Activated CD4-positive, alpha-beta T cell treated with anti-CD3 and anti-CD28 coated beads for 36 hours (primary cell): ENCODE measurements at regions not wholly inside any gene's neighbourhood (a gene's known extent, or its start where the extent isn't known, plus 50 kb on each side); places are given as distances from the start of the nearest gene placed in this dataset.
"Not testable (repeated sequence)": the region's sequence is repeated elsewhere in the genome, so short reads cannot be mapped to it uniquely, and the experiment has no call there.

ENCODE experiments used
- ATAC-seq: fragments of 200-7000 bp; cut with Tn5 transposase; one replicate; pipeline ENCODE4 v1.10.0; 2021; ENCODE audit warnings: mild to moderate bottlenecking, moderate library complexity
- CTCF ChIA-PET: fragments of 350-600 bp; sonication (Branson Sonifier 250); formaldehyde crosslinking; loops from one replicate; lab custom pipeline; 2021; ENCODE audit warnings: antibody characterized with exemption; lab: Charles Lee
- POLR2A ChIA-PET: fragments of 350-600 bp; sonication (Branson Sonifier 250); formaldehyde crosslinking; loops from one replicate; lab custom pipeline; 2021; ENCODE audit warnings: antibody characterized with exemption, inconsistent platforms; lab: Charles Lee
- DNase-seq: peaks from one replicate; pipeline ENCODE4 v3.0.0-alpha.2; 2020
- H3K27ac Mint-ChIP-seq: one replicate; pipeline ENCODE4 v1.8.0; 2021; ENCODE audit warnings: mixed read lengths
- H3K27me3 Mint-ChIP-seq: one replicate; pipeline ENCODE4 v1.8.0; 2021; ENCODE audit warnings: mixed read lengths
- H3K36me3 Mint-ChIP-seq: one replicate; pipeline ENCODE4 v1.8.0; 2021; ENCODE audit warnings: low read depth, mixed read lengths
- H3K4me1 Mint-ChIP-seq: one replicate; pipeline ENCODE4 v1.8.0; 2021; ENCODE audit warnings: mixed read lengths
- H3K4me3 Mint-ChIP-seq: one replicate; pipeline ENCODE4 v1.8.0; 2021; ENCODE audit warnings: mild to moderate bottlenecking, moderate library complexity, mixed read lengths
- H3K9me3 Mint-ChIP-seq: one replicate; pipeline ENCODE4 v1.8.0; 2021; ENCODE audit warnings: low read depth, mixed read lengths
- intact Hi-C, 2 experiments: fragments of 100-400 bp; cut with DNase I in 1 of 2; cut with micrococcal nuclease in 1 of 2; formaldehyde crosslinking; loops; one replicate each; pipeline versions ENCODE4 v1.14.2 to v1.15.1; 2022 to 2024; cut with DNase I, micrococcal nuclease

DNA sequence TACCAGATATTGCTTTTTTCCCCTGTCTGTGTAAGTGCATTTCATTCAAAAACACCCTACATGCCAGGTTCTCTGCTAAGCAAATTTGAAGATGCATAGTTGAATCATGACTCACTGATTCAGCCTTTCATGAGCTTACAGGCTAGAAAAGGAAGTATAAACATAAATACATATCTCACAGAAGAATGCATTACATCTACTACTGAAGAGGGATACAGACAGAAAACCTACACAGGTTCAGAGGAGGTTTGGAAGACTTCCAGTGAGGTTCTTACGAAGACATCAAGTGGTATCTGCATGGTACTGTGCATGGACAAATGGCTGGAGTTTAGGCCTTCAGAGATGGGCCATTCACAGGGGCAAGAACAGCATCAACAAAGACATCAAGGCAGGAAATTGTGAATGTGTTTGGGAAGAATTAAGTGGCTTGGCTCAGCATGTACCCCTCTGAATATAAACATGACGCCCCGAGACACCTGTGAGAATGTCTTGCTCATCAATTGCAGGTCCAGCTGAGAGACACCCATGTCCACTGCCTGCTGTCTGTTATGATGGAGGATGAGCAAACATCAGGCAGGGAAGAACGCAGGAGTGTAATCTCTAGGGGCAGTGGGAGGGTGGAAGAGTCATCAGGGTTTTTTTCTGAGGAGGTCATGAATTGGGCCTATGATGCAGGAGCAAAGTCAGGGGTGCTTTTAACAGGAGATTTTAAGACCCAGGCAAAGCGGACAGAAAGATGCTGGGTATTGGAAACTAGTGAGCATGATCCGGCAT, 105.1 kb upstream of the GALNT15 start:
- Mint-ChIP-seq H3K4me3 (no peak overlapping the region), H3K27ac (no peak overlapping the region), H3K4me1 (no peaks in the 10 kb centered on the region), H3K9me3 (peaks cover 3% of the 10 kb centered on the region), H3K36me3 (no peaks in the 10 kb centered on the region), H3K27me3 (no peaks in the 10 kb centered on the region)
- ChIA-PET CTCF (interaction anchor here (0.6 kb wide), 1 partner anchor 179 kb away, joined by 3 read pairs; no protein-coding TSS in a partner anchor), POLR2A (no interaction called here)
- intact Hi-C loops, result no loop called here
- DNase-seq (no peak), ATAC-seq (no peak)

- ATAC-seq (no peak), DNase-seq (no peak)
- H3K27ac Mint-ChIP-seq, result no peak overlapping the region
- POLR2A ChIA-PET, result no interaction called here
- no peaks in the 10 kb centered on the region for H3K4me1 Mint-ChIP-seq
- H3K9me3 Mint-ChIP-seq, result peaks cover 3% of the 10 kb centered on the region
- no peaks in the 10 kb centered on the region for H3K27me3 Mint-ChIP-seq
- CTCF ChIA-PET, result no interaction called here
- H3K4me3 Mint-ChIP-seq, result no peak overlapping the region
- H3K36me3 Mint-ChIP-seq, result no peaks in the 10 kb centered on the region
- intact Hi-C loops, result no loop called here
These were observed 103.8 kb upstream of the GALNT15 start for GRCh38 chr3:16070707-16071106.

DNA sequence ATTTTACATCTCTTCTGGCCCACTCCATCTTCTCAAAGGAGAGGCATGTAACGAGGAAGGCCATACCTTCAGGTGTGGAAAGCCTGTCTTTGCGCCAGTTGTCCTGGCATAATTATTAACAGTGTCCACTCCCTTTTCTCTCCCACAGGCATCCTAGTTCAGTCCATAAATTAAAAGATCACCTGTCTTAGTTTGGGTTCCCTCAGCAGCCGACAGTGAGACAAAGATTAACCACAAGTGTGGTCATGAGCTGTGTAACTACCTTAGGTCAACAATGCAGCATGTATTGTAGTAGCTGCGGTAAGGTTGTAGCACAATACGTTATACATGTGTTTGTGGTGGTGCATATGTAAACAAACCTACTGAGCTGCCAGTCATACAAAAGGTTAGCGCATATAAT, 103.3 kb upstream of the GALNT15 start:
- Mint-ChIP-seq H3K9me3 (peaks cover 3% of the 10 kb centered on the region), H3K36me3 (no peaks in the 10 kb centered on the region), H3K27ac (no peak overlapping the region), H3K4me1 (no peaks in the 10 kb centered on the region), H3K4me3 (no peak overlapping the region), H3K27me3 (no peaks in the 10 kb centered on the region)
- intact Hi-C loops, result no loop called here
- no peak for DNase-seq
- ChIA-PET CTCF (no interaction called here), POLR2A (interaction anchor here (0.7 kb wide), 1 partner anchor 274 kb away, joined by 5 read pairs; the partner anchor contains the start of gene ANKRD28)
- no peak for ATAC-seq

DNA sequence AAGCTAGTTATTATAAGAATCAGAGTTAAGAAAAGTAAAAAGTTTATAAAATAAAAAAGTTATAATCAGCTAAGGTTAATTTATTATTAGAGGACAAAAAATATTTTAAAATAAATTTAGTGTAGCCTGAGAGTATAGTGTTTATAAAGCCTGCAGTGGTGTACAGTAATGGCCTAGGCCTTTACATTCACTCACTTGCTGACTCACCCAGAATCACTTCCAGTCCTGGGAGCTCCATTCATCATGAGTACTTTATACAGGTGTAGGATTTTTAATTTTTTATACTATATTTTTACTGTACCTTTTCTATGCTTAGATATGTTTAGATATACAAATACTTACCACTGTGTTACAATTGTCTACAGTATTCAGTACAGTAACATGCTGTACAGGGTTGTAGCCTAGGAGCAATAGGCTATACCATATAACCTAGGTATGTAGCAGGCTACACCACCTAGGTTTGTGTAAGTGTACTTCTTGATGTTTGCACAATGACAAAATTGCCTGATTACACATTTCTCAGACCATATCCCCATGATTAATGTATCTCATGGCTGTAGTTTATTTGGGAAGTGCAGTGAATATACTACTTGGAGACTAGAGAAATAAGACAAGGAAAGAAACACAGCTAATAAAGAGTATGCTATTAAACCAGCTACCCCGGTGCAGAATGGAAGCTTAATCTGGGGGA, 101.9 kb upstream of the GALNT15 start:
- no peak overlapping the region for H3K27ac Mint-ChIP-seq
- intact Hi-C loops, result no loop called here
- CTCF ChIA-PET, result interaction anchor here (0.8 kb wide), 1 partner anchor 176 kb away, joined by 3 read pairs; no protein-coding TSS in a partner anchor

DNA sequence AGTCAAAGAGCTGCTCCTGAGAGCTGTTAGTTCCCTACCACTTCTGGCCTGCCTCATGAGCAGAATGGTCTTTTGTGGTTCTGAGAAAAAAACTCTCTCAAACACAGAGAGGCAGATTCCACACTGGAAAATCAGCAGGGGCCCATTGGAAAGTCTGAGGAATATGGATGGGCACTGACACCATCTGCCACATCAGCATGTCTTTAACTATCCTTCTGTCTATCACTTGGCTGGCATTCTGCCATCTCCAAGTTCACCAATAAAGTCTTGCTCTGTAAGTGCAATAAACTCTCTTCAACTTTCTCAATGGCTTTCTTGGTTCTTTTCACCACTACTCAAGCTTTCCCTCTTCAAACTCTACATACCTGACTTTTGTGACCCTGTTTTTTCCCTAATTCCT, 101.3 kb upstream of the GALNT15 start:
- no peaks in the 10 kb centered on the region for H3K27me3 Mint-ChIP-seq
- intact Hi-C loops, result no loop called here

More for the DNA sequence above, 101.9 kb upstream of the GALNT15 start:
- H3K36me3 Mint-ChIP-seq, result no peaks in the 10 kb centered on the region
- no peaks in the 10 kb centered on the region for H3K27me3 Mint-ChIP-seq
- DNase-seq (no peak), ATAC-seq (no peak)
- no peak overlapping the region for H3K4me3 Mint-ChIP-seq
- H3K4me1 Mint-ChIP-seq, result no peaks in the 10 kb centered on the region
- POLR2A ChIA-PET, result no interaction called here
- H3K9me3 Mint-ChIP-seq, result peaks cover 3% of the 10 kb centered on the region

GRCh38 chr3:16073990-16074671, 100.3 kb upstream of the GALNT15 start:
- ATAC-seq, POLR2A ChIA-PET: not testable (repeated sequence)

More for the DNA sequence above, 101.3 kb upstream of the GALNT15 start:
- H3K4me1 Mint-ChIP-seq, result no peaks in the 10 kb centered on the region
- H3K27ac Mint-ChIP-seq, result no peak overlapping the region
- ATAC-seq (no peak), DNase-seq (no peak)
- ChIA-PET CTCF (no interaction called here), POLR2A (no interaction called here)
- H3K4me3 Mint-ChIP-seq, result no peak overlapping the region
- H3K36me3 Mint-ChIP-seq, result no peaks in the 10 kb centered on the region
- H3K9me3 Mint-ChIP-seq, result peaks cover 3% of the 10 kb centered on the region

GRCh38 chr3:16075647-16076046, 98.8 kb upstream of the GALNT15 start:
- intact Hi-C loops, result no loop called here
- Mint-ChIP-seq H3K9me3 (peaks cover 6% of the 10 kb centered on the region), H3K27me3 (no peaks in the 10 kb centered on the region), H3K27ac (no peak overlapping the region), H3K36me3 (no peaks in the 10 kb centered on the region), H3K4me1 (no peaks in the 10 kb centered on the region), H3K4me3 (no peak overlapping the region)
- ChIA-PET POLR2A (no interaction called here), CTCF (interaction anchor here (1.5 kb wide), 1 partner anchor 10 kb away, joined by 6 read pairs; no protein-coding TSS in a partner anchor)
- no peak for DNase-seq
- ATAC-seq, result no peak

More at GRCh38 chr3:16073990-16074671, 100.3 kb upstream of the GALNT15 start:
- H3K4me1 Mint-ChIP-seq, H3K36me3 Mint-ChIP-seq, DNase-seq, H3K4me3 Mint-ChIP-seq, intact Hi-C loops, H3K27me3 Mint-ChIP-seq, H3K27ac Mint-ChIP-seq, H3K9me3 Mint-ChIP-seq: not testable (repeated sequence)
- CTCF ChIA-PET, result interaction anchor here (1.5 kb wide), 1 partner anchor 11 kb away, joined by 6 read pairs; no protein-coding TSS in a partner anchor

GRCh38 chr3:16076564-16076963, 97.9 kb upstream of the GALNT15 start:
- Mint-ChIP-seq H3K27ac (no peak overlapping the region), H3K27me3 (no peaks in the 10 kb centered on the region), H3K36me3 (no peaks in the 10 kb centered on the region), H3K4me1 (no peaks in the 10 kb centered on the region), H3K9me3 (peaks cover 12% of the 10 kb centered on the region), H3K4me3 (no peak overlapping the region)
- no peak for ATAC-seq
- no peak for DNase-seq
- intact Hi-C loops, result no loop called here
- CTCF ChIA-PET, result no interaction called here
- POLR2A ChIA-PET, result no interaction called here

GRCh38 chr3:16077146-16077545, 97.3 kb upstream of the GALNT15 start:
- H3K27me3 Mint-ChIP-seq, H3K4me3 Mint-ChIP-seq, H3K36me3 Mint-ChIP-seq, CTCF ChIA-PET, intact Hi-C loops, DNase-seq, H3K27ac Mint-ChIP-seq, H3K4me1 Mint-ChIP-seq, POLR2A ChIA-PET, ATAC-seq: not testable (repeated sequence)
- H3K9me3 Mint-ChIP-seq, result peaks cover 11% of the 10 kb centered on the region

DNA sequence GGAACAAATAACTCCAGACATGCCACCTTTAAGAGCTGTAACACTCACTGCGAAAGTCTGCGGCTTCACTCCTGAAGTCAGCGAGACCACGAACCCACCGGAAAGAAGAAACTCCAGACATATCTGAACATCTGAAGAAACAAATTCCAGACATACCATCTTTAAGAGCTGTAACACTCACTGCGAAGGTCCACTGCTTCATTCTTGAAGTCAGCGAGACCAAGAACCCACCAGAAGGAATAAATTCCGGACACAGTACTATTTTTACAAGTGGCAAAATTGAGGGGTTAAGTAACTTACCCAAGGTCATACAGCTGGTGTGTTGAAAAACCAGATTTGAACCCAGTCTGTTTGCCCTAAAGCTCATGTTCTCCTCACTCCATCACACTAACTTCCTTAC, 96.8 kb upstream of the GALNT15 start:
- H3K4me3 Mint-ChIP-seq, POLR2A ChIA-PET, H3K27ac Mint-ChIP-seq, H3K27me3 Mint-ChIP-seq, ATAC-seq, intact Hi-C loops, DNase-seq, H3K36me3 Mint-ChIP-seq, H3K4me1 Mint-ChIP-seq: not testable (repeated sequence)
- CTCF ChIA-PET, result interaction anchor here (1.3 kb wide), 1 partner anchor 28 kb away, joined by 3 read pairs; no protein-coding TSS in a partner anchor
- peaks cover 14% of the 10 kb centered on the region for H3K9me3 Mint-ChIP-seq

GRCh38 chr3:16079519-16079918, 95.0 kb upstream of the GALNT15 start:
- peaks cover 2% of the 10 kb centered on the region for H3K27me3 Mint-ChIP-seq
- no peaks in the 10 kb centered on the region for H3K4me1 Mint-ChIP-seq
- intact Hi-C loops, result no loop called here
- ChIA-PET CTCF (interaction anchor here (0.6 kb wide), 1 partner anchor 1432 kb away, joined by 3 read pairs; no protein-coding TSS in a partner anchor), POLR2A (no interaction called here)
- no peak overlapping the region for H3K4me3 Mint-ChIP-seq
- no peak overlapping the region for H3K27ac Mint-ChIP-seq
- peaks cover 20% of the 10 kb centered on the region for H3K9me3 Mint-ChIP-seq
- ATAC-seq (no peak), DNase-seq (no peak)
- peaks cover 3% of the 10 kb centered on the region for H3K36me3 Mint-ChIP-seq
